GM10266 (cell line): ENCODE measurements at regions not wholly inside any gene's neighbourhood (a gene's known extent, or its start where the extent isn't known, plus 50 kb on each side); places are given as distances from the start of the nearest gene placed in this dataset.
"Not testable (repeated sequence)": the region's sequence is repeated elsewhere in the genome, so short reads cannot be mapped to it uniquely, and the experiment has no call there.

Source experiments
- DNase-seq: peaks from one replicate; pipeline ENCODE4 v3.0.0; 2012; ENCODE audit errors: extremely low spot score
- CTCF ChIP-seq: IDR thresholded peaks from 2 replicates; pipeline ENCODE4 v1.5.1; 2012; ENCODE audit warnings: mild to moderate bottlenecking, low read depth; ENCODE audit not compliant: control insufficient read depth, insufficient read depth; ENCODE audit errors: missing control alignments

- no peak for DNase-seq
- no peak for TF ChIP-seq CTCF
Measured at GRCh38 chr7:138246428-138246827, 170.2 kb downstream of the AKR1D1 start.

- no peak for TF ChIP-seq CTCF
- DNase-seq, result no peak
Measured at GRCh38 chr7:138247081-138247480, 170.8 kb downstream of the AKR1D1 start.

GRCh38 chr7:138247568-138248333, 171.5 kb downstream of the AKR1D1 start:
- no peak for TF ChIP-seq CTCF
- DNase-seq, result no peak

- no peak for TF ChIP-seq CTCF
- DNase-seq, result no peak
Measured at GRCh38 chr7:138248609-138249008, 172.3 kb downstream of the AKR1D1 start.

GRCh38 chr7:138249975-138250374, 173.7 kb downstream of the AKR1D1 start:
- no peak for DNase-seq

GRCh38 chr7:138252666-138253065, 176.4 kb downstream of the AKR1D1 start:
- DNase-seq, result not testable (repeated sequence)

More at GRCh38 chr7:138249975-138250374, 173.7 kb downstream of the AKR1D1 start:
- no peak for TF ChIP-seq CTCF

- no peak for TF ChIP-seq CTCF
- DNase-seq, result no peak
Measured at GRCh38 chr7:138254444-138254843, 178.2 kb downstream of the AKR1D1 start.

GRCh38 chr7:138257459-138258196, 181.4 kb downstream of the AKR1D1 start:
- no peak for DNase-seq
- TF ChIP-seq CTCF, result no peak
